Right hindlimb (tissue), 1 donor: ENCODE measurements at regions not wholly inside any gene's neighbourhood (a gene's known extent, or its start where the extent isn't known, plus 50 kb on each side); places are given as distances from the start of the nearest gene placed in this dataset.
"Not testable (repeated sequence)": the region's sequence is repeated elsewhere in the genome, so short reads cannot be mapped to it uniquely, and the experiment has no call there.

Source experiments
- DNase-seq: peaks from one replicate; pipeline ENCODE4 v3.0.0-alpha.2; 2018

DNA sequence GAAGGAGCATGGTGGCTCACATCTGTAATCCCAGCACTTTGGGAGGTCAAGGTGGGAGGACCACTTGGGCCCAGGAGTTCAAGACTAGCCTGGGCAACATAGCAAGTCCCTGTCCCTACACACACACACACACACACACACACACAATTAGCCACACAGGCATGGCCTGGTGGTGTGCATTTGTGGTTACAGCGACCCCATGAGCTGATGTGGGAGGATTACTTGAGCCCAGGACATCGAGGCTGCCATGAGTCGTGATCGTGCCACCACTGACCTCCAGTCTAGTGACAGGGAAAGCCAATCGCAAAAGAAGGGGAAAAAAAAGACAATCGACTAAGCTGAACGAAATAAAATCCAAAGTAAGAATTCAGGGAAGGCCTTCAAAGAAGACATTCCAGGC is 67.9 kb downstream of the TBX3 start:
- no peak for DNase-seq

DNA sequence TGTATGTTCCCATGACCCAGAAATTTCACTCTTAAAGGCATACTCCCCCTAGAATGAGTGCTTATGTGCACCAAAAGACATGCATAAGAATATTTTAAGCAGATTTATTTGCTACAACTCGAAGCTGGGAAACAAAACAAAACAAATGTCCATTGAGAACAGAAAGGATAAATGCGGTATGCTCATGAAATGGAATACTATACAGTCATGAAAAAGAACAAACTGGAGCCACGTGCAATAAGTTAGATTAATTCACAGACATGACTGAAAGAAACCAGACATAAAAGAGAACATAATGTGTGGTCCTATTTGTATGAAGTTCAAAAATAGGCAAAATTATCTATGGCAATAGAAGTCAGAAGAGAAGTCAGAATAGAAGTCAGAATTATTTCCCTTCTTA is 69.9 kb downstream of the TBX3 start:
- no peak for DNase-seq

DNA sequence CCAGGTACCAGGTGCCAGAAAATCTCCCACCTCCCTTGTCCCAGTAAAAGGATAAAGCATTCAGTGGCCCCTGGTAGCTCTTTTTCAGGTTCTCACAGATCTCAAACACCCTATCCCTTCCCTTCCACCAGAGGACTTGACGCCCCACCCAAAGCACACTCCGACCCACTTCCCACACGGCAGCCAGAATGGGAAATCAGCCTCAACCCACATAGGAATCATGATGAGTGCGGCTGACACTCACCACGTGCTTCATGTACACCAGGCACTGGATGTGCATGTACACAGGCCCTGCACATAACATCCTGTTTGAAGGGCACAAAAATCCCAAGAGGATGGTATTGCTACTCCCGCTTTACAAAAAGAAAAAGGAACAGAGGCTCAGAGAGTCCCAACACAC is 71.9 kb downstream of the TBX3 start:
- DNase-seq = no peak

DNA sequence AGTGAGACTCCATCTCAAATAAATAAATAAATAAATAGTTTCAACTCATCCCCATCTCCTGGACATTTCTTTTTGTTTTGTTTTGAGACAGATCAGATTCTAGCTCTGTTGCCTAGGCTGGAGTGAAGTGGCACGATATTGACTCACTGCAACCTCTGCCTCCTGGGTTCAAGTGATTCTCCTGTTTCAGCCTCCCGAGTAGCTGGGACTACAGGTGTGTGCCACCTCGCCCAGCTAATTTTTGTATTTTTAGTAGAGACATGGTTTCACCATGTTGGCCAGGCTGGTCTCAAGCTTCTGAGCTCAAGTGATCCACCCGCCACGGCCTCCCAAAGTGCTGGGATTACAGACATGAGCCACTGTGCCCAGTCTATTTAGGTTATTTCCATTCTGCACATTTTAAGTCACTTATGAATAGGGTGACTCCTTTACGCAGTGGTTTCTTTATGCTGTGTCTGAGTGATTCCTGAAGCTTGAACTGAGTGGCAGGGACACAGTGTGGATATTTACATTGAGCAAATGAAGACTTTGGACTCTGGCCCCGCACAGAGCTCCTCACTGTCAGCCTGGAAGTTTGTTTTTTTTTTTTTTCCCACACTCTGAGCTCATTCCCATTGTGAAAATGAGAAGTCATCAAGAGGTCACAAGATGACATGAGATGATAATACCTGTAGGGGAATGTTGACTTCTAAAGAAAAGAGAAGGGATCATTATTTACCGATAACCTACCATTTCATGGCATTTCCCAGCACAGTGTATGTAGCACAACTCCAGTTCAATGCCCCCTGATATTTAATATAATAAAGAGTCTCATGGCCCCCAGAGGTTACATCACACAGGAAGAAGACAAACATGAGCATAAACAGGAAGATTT is 72.6 kb downstream of the TBX3 start:
- no peak for DNase-seq

DNA sequence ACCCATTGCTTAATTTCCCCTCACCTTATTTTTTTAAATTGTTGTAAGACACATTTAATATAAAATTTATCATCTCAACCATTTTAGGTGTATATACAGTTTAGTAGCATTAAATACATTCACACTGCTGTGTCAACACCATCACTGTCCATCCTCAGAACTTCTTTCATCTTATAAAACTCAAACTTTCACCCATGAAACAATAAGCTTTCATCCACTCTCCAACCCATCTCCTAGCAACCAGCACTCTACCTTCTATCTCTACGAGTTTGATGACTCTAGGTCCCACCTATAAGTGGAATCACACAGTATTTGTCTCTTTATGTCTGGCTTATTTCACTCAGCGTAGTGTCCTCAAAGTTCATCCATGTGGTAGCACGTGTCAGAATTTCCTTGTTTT is 75.5 kb downstream of the TBX3 start:
- no peak for DNase-seq

DNA sequence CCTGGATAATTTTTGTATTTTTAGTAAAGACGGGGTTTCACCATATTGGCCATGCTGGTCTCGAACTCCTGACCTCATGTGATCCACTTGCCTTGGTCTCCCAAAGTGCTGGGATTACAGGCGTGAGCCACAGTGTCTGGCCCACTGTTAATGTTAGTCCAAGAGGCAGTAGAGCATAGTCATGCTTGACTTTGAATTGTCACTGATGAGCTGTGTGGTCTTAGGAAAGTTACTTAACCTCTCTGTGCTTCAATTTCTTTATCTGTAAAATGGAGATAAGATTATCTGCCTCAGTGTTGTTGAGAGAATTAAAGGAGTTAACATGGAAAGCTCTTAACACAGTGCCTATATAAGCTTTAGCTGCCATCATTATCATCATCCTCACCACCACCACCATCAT is 78.1 kb downstream of the TBX3 start:
- no peak for DNase-seq

DNA sequence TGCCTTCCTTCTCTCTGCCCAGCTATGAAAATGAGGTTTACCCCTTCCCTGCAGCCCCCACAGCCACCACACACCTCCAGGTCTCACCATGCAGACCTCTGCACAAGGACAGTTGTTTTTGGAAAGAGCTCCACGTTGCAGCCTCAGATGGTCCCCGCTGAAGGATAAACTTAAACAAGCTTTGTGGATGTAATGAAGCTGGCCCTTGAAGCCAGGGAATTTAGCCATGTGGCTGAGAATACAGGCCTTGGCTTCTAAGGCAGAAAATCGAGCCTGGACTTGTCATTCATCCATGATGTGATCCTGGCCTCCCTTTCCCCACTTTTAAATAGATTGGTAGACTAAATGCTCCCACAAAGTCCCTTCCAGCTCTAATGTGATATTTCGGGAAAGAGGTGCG is 79.4 kb downstream of the TBX3 start:
- peak; percentile 64 for DNase-seq

DNA sequence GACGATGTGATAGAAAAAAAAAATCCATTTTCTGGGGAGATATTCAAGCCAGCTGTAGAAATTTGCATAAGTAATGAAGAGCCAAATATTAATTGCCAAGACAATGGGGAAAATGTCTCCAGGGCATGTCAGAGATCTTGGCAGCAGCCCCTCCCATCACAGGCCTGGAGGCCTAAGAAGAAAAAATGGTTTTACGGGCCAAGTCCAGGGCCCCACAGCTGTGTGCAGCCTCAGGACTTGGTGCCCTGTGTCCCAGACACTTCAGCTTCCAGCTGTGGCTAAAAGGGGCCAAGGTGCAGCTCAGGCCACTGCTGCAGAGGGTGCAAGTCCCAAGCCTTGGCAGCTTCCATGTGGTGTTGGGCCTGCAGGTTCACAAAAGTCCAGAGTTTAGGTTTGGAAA is 83.4 kb downstream of the TBX3 start:
- not testable (repeated sequence) for DNase-seq

DNA sequence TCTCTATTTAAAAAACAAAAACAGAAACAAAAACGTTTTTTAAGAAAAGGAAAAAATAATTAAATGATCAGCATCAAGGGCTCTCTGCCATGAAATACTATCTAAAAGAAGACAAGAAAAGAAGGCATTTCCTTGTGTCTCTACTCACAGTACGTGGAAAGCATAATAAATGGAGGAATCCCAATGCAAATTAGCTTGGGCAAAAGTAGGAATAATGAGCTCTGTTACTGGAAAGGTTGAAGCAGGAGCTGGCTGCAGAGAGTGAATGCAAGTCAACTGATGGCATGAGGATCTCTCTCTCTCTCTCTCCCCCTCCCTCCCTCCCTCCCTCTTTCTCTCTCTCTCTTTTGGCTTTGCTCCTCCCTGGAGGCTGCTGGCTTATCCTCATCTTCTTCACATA is 85.9 kb downstream of the TBX3 start:
- no peak for DNase-seq

DNA sequence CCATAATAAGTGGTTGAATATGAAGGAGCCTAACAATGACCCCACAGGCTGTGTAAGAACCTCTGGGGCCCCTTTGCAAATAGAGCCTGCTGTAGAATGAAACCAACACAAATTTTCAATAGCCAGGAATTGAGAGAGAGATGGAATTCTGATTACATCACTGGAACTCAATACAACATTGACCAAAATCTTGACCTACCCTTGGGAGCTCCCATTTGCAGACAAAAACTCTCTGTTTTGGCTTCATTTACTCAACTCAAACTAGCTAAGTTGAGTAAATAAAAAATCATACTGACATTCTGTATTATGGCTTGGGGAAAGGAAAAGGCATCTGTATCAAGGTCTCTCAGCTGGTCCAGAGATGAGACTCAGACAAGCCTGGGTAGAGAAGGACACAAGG is 91.0 kb downstream of the TBX3 start:
- DNase-seq = no peak

DNA sequence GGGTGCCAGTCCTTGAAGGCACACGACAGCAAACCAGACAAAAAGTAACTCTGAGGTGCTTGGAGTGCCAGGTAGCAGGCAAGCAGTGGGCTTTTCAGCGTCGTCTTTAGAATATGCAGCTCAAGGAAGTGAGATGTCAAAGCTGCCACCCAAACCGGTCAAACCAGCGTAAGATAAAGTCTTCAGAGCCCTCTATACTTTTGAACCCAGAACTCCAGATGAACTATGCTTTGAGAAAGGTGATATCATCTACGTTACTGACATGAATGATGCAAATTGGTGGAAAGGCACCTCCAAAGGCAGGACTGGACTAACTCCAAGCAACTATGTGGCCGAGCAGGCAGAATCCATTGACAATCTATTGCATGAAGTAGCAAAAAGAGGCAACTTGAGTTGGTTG is 95.9 kb downstream of the TBX3 start:
- DNase-seq = no peak

DNA sequence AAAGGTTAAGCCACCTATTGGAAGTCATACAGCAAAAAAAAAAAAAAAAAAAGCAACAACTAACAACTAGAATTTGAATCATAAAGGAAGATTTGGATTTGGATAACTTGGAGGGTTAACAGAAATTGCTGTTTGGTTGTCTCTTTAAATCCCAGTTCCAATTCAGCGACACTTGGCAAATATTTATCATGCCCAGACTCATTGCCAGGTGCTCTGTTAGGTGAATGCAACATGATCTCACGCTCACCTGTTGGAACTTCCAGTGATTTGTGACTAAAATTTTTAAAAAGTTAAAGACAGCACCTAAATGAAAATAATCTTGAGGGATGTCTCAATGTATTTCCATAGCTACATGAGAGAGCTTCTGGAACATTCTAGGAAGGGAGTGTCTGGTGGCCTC is 103.7 kb downstream of the TBX3 start:
- DNase-seq = no peak

DNA sequence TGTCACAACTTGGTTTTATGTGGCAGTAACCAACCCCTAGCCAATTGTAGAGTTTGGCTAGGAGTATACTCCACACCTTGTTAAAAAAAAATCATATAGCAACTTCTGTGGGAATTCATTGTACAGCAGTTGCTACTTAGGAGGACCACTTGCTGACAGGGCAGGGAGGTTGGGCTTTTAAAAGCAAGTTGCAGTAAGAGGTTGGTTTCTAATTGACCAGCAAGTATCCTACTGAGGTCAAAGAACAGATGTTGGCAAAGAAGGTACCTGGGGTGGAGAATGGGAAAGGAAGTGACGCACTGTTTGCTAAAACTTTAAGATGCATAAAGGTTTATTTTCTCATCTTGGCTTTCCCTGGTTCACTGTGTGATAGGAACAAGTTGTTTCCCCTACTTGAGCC is 104.6 kb downstream of the TBX3 start:
- no peak for DNase-seq

DNA sequence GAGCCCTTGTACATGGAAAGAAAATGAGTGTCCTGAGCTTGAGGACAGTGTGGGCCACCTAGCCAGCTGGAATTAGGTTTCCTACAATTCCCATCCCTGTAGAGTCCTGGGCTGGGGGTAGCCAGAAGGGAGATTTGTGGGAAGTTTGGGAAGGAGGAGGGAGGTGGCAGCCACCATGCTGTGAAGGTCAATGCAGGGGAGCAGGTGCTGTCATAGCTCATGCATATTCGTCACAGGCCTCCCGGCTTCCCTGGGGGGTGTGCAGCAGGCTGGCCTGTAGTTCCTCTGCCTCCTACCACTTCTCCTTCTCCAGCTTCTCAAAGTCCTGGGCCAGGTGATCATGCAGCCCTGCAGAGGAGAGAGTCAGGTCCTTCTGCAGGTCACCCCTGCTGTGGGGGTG is 121.3 kb downstream of the TBX3 start:
- DNase-seq = no peak

DNA sequence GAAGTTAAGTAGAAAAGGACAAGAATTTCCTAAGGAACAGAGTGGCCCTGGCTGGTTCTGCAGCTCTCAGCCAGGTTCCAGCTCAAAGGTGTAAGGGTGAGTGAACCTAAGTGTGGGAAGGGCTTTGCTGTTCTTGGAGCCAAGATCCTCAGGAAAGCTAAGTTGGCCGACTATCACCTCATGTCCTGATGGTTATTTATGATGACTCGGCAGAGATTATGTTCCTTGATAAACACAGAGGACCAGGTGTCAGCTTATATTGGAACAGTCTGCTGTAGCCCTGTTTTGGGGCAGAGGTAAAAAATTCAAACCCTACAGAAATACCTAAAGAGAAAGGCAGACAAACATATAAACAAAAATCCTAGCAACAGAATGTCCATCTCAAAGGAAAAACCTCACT is 128.5 kb downstream of the TBX3 start:
- no peak for DNase-seq

DNA sequence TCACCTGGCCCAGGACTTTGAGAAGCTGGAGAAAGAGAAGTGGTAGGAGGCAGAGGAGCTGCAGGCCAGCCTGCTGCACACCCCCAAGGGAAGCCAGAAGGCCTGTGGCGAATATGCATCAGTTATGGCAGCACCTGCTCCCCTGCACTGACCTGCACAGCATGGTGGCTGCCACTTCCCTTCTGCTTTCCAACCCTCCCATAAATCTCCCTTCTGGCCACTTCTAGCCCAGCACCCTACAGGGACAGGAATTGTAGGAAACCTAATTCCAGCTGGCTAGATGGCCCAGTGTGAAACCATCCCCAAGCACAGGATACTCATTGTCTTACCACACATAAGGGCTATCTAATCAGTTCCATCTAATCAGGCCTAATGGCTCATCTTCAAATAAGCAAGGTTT is 136.3 kb downstream of the TBX3 start:
- no peak for DNase-seq

DNA sequence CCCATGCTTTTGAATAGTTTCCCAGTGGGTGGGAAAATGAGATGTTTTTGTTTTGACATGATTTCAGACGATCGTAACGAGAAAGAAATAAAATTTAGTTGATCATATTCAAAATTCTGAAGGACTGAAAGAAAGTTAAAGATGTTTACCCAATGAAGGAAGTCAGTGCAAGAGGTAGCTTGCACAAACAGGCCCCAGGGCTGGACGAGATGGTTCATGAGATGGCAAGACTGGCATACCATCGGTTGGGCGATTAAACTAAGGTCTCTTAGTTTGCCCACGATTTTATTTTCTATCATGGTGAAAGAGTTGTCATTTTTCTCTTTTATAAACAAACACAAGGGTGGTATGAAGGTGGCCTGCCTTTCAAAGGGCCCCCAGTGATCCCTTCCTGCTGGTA is 124.5 kb upstream of the TBX5 start:
- no peak for DNase-seq

DNA sequence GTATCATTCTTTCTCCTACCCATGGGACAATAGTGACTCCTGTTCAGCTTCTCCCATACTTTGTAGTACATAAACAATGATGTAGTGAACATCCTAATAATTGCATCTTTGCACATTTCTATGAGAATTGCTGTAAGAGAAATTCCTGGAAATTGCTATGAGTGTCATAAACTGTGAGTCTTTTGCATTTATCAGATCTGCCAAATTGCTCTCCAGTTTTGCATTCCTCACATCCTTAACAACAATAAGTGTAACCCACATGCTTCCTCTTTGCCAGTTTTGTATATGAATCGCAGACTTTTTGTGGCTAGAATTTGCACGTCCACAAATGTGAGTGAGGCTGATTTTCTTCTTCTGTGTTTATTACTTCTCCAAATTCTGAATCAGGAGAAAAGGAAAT is 124.0 kb upstream of the TBX5 start:
- no peak for DNase-seq

DNA sequence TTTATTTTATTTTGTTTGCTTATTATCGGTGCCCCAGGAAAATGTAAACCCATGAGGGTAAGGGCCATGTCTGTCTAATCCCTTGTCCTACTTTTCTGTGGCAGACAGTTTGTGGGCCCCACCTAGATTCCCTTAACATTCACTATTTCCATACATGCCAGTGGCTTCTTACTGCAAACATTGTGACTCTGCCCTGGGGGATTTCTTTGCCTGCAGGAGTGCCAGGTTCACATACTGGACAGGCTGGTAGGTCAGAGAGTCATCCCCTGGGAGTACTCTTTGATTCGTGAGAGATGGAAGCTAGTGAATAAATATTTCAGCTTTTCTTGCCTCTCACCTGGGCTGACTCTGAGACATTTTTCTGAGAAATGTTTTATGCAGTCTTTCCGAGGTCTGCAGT is 122.8 kb upstream of the TBX5 start:
- DNase-seq = no peak

DNA sequence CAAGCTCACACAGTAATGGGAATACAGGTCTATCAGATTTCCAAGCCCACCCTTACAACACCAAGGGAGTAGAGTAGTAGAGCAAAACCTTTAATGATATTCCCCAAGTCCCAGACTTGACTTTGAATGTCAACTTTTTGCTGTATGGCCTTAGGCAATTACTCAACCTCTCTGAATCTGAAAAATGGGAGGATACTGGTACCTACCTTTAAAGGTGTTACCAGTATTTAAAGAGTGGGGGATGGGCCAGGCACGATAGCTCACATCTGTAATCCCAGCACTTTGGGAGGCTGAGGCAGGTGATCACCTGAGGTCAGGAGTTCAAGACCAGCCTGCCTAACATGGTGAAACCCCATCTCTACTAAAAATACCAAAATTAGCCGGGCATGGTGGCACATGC is 115.2 kb upstream of the TBX5 start:
- not testable (repeated sequence) for DNase-seq

DNA sequence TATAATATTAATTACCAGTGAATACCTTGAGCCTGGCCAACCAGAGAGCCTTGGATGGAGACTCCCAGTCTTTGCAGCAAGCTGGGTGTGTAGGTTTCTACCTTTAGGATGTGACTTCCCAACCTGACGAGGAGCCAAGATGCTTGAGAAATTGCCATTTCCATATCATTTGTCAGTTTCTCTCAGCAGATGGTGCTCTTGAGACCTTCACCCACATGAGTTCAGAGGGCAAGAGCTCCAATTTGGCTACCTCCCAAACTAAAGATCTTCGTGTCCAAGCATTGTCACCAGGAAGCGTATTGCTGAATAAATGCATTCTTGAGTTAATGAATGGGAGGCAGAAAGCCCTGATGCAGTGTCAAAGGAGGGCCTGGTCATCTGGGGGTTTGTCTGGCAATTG is 106.4 kb upstream of the TBX5 start:
- no peak for DNase-seq

DNA sequence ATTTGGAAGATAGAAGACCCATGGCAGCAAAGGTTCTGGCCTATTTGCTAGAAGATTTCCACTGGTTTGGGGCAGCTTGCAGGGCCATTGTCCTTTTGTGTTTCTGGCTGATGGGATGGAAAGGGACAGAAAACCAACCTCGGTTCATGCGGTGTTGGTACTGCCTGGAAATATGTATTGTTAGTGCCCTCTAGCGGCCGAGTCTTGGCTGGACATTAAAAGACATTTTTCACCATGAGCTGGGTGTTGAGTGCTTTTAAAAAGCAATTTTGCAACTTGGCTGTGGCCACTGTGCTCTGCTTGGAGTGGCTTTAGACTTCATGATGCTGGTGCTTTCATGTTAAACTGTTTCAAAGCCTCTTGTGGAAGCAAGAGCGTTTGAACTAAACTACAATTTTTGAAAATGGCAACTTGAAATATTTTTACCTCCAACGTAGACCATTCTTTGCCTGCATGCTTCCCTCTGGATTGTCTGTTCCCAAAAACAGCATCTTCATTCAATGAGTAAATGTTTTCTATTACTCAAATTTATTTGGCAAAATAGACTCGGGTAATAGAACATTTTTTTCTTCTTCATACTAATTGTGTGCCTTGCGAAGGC is 102.7 kb upstream of the TBX5 start:
- peak; percentile 65 for DNase-seq

DNA sequence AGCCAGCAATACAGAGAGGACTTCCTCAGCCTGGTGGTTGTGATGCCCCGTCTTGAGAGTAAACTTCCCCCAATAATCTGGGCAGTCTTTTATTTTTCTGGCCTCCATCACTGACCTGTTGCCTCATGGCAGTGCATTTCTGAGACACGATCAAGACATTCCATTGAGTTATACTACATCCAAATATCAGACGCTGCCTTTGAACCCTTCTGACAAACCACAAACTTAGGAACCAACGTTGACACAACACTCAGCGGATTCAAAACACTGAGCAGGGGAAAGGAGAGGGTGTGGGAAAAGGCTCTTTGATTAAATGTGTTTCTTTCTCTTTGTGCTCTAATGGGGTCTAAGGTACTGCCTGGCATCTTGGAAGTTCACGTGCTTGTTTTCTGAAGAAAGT is 100.7 kb upstream of the TBX5 start:
- no peak for DNase-seq

DNA sequence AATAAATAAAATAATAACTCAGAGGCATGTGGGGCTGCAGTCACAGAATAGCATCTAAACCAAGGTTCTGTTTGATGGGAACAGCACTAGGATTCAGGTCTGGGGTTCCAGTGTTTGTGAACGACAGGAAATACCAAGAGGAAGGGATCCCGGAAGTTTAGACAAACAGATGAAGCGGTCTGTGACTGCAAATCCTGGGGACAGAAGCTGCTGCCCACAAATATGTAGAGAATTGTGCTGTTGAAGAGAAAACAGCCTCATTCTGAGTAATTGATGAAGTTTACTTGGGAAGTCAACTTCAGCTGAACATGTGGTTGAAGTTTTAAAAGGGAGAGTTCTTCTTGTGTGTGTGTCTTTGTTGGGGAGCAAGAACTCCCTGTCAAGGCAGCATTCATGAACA is 98.4 kb upstream of the TBX5 start:
- no peak for DNase-seq

DNA sequence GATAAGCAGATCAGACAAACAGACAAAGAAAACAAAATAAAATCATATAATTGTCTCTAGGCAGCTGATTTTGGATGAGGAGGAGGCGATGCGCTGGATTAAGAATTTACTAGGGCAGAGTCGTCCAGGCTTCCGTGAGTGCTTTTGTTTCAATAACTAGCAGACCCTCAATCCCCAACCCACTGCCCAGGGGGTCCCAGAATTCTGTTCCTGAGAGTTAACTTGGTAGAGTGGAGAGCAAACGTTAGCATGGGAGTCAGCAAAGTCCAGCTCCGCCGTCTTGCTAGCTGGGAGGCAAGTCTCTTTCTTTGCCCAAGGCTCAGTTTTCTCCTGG is 95.5 kb upstream of the TBX5 start:
- DNase-seq = no peak
